Activated CD4-positive, alpha-beta T cell treated with anti-CD3 and anti-CD28 coated beads for 36 hours (primary cell): ENCODE measurements at regions not wholly inside any gene's neighbourhood (a gene's known extent, or its start where the extent isn't known, plus 50 kb on each side); places are given as distances from the start of the nearest gene placed in this dataset.

Source experiments
- ATAC-seq: fragments of 200-7000 bp; cut with Tn5 transposase; one replicate; pipeline ENCODE4 v1.10.0; 2021; ENCODE audit warnings: mild to moderate bottlenecking, moderate library complexity
- CTCF ChIA-PET: fragments of 350-600 bp; sonication (Branson Sonifier 250); formaldehyde crosslinking; loops from one replicate; lab custom pipeline; 2021; ENCODE audit warnings: antibody characterized with exemption; lab: Charles Lee
- POLR2A ChIA-PET: fragments of 350-600 bp; sonication (Branson Sonifier 250); formaldehyde crosslinking; loops from one replicate; lab custom pipeline; 2021; ENCODE audit warnings: antibody characterized with exemption, inconsistent platforms; lab: Charles Lee
- DNase-seq: peaks from one replicate; pipeline ENCODE4 v3.0.0-alpha.2; 2020
- H3K27ac Mint-ChIP-seq: one replicate; pipeline ENCODE4 v1.8.0; 2021; ENCODE audit warnings: mixed read lengths
- H3K27me3 Mint-ChIP-seq: one replicate; pipeline ENCODE4 v1.8.0; 2021; ENCODE audit warnings: mixed read lengths
- H3K36me3 Mint-ChIP-seq: one replicate; pipeline ENCODE4 v1.8.0; 2021; ENCODE audit warnings: low read depth, mixed read lengths
- H3K4me1 Mint-ChIP-seq: one replicate; pipeline ENCODE4 v1.8.0; 2021; ENCODE audit warnings: mixed read lengths
- H3K4me3 Mint-ChIP-seq: one replicate; pipeline ENCODE4 v1.8.0; 2021; ENCODE audit warnings: mild to moderate bottlenecking, moderate library complexity, mixed read lengths
- H3K9me3 Mint-ChIP-seq: one replicate; pipeline ENCODE4 v1.8.0; 2021; ENCODE audit warnings: low read depth, mixed read lengths
- intact Hi-C, 2 experiments: fragments of 100-400 bp; cut with DNase I in 1 of 2; cut with micrococcal nuclease in 1 of 2; formaldehyde crosslinking; loops; one replicate each; pipeline versions ENCODE4 v1.14.2 to v1.15.1; 2022 to 2024; cut with DNase I, micrococcal nuclease

GRCh38 chr3:40997711-40998519 is 201.4 kb upstream of the CTNNB1 start:
- Mint-ChIP-seq H3K27ac (no peak overlapping the region), H3K4me1 (peaks cover 11% of the 10 kb centered on the region), H3K4me3 (no peak overlapping the region), H3K27me3 (peaks cover 2% of the 10 kb centered on the region), H3K9me3 (no peaks in the 10 kb centered on the region), H3K36me3 (no peaks in the 10 kb centered on the region)
- intact Hi-C loops = no loop called here
- no peak for ATAC-seq
- POLR2A ChIA-PET = no interaction called here
- CTCF ChIA-PET = interaction anchor here (0.6 kb wide), 1 partner anchor 31 kb away, joined by 4 read pairs; no protein-coding TSS in a partner anchor
- no peak for DNase-seq

- ATAC-seq = no peak
- Mint-ChIP-seq H3K27ac (no peak overlapping the region), H3K4me3 (no peak overlapping the region), H3K4me1 (peaks cover 11% of the 10 kb centered on the region), H3K27me3 (peaks cover 2% of the 10 kb centered on the region), H3K9me3 (no peaks in the 10 kb centered on the region), H3K36me3 (no peaks in the 10 kb centered on the region)
- intact Hi-C loops = no loop called here
- CTCF ChIA-PET = no interaction called here
- DNase-seq = no peak
- POLR2A ChIA-PET = no interaction called here
Observed at GRCh38 chr3:40999682-41000081, 199.6 kb upstream of the CTNNB1 start.

- ATAC-seq = no peak
- ChIA-PET POLR2A (no interaction called here), CTCF (no interaction called here)
- DNase-seq = no peak
- Mint-ChIP-seq H3K4me3 (no peak overlapping the region), H3K4me1 (peaks cover 11% of the 10 kb centered on the region), H3K9me3 (no peaks in the 10 kb centered on the region), H3K36me3 (no peaks in the 10 kb centered on the region), H3K27me3 (peaks cover 2% of the 10 kb centered on the region), H3K27ac (no peak overlapping the region)
- intact Hi-C loops = no loop called here
Observed at GRCh38 chr3:41000471-41000870, 198.8 kb upstream of the CTNNB1 start.

GRCh38 chr3:41001556-41001955 is 197.7 kb upstream of the CTNNB1 start:
- ChIA-PET POLR2A (no interaction called here), CTCF (interaction anchor here (0.5 to 0.6 kb wide), 2 partner anchors 9 to 562 kb away, joined by 3 read pairs; no protein-coding TSS in a partner anchor)

GRCh38 chr3:41002104-41002503 is 197.2 kb upstream of the CTNNB1 start:
- ChIA-PET POLR2A (no interaction called here), CTCF (interaction anchor here (0.5 to 0.8 kb wide), 3 partner anchors 9 to 562 kb away, joined by 3 read pairs; no protein-coding TSS in a partner anchor)
- Mint-ChIP-seq H3K4me3 (no peak overlapping the region), H3K27me3 (no peaks in the 10 kb centered on the region), H3K36me3 (no peaks in the 10 kb centered on the region), H3K4me1 (peaks cover 11% of the 10 kb centered on the region), H3K9me3 (no peaks in the 10 kb centered on the region), H3K27ac (no peak overlapping the region)
- intact Hi-C loops = no loop called here
- DNase-seq (no peak), ATAC-seq (no peak)

More at GRCh38 chr3:41001556-41001955, 197.7 kb upstream of the CTNNB1 start:
- no peak overlapping the region for H3K4me3 Mint-ChIP-seq
- intact Hi-C loops = no loop called here
- H3K27ac Mint-ChIP-seq = no peak overlapping the region
- H3K9me3 Mint-ChIP-seq = no peaks in the 10 kb centered on the region
- ATAC-seq (no peak), DNase-seq (no peak)
- H3K27me3 Mint-ChIP-seq = no peaks in the 10 kb centered on the region
- H3K4me1 Mint-ChIP-seq = peaks cover 11% of the 10 kb centered on the region
- H3K36me3 Mint-ChIP-seq = no peaks in the 10 kb centered on the region

- peaks cover 1% of the 10 kb centered on the region for H3K4me1 Mint-ChIP-seq
- DNase-seq (no peak), ATAC-seq (no peak)
- intact Hi-C loops = no loop called here
- CTCF ChIA-PET = no interaction called here
- no peak overlapping the region for H3K27ac Mint-ChIP-seq
- H3K27me3 Mint-ChIP-seq = peaks cover 2% of the 10 kb centered on the region
- POLR2A ChIA-PET = no interaction called here
- H3K36me3 Mint-ChIP-seq = no peaks in the 10 kb centered on the region
- no peak overlapping the region for H3K4me3 Mint-ChIP-seq
- H3K9me3 Mint-ChIP-seq = peaks cover 11% of the 10 kb centered on the region
Observed at GRCh38 chr3:41007399-41007798, 191.9 kb upstream of the CTNNB1 start.

- intact Hi-C loops = no loop called here
- no peaks in the 10 kb centered on the region for H3K36me3 Mint-ChIP-seq
Observed at GRCh38 chr3:41011854-41012253, 187.5 kb upstream of the CTNNB1 start.

GRCh38 chr3:41018855-41019254 is 180.4 kb upstream of the CTNNB1 start:
- ATAC-seq (no peak), DNase-seq (no peak)
- Mint-ChIP-seq H3K4me3 (no peak overlapping the region), H3K27me3 (peaks cover 9% of the 10 kb centered on the region), H3K36me3 (no peaks in the 10 kb centered on the region), H3K9me3 (no peaks in the 10 kb centered on the region), H3K4me1 (no peaks in the 10 kb centered on the region), H3K27ac (no peak overlapping the region)
- POLR2A ChIA-PET = no interaction called here
- intact Hi-C loops = no loop called here
- CTCF ChIA-PET = no interaction called here

More at GRCh38 chr3:41011854-41012253, 187.5 kb upstream of the CTNNB1 start:
- H3K4me1 Mint-ChIP-seq = no peaks in the 10 kb centered on the region
- ATAC-seq = no peak
- peaks cover 11% of the 10 kb centered on the region for H3K9me3 Mint-ChIP-seq
- CTCF ChIA-PET = no interaction called here
- no peak overlapping the region for H3K4me3 Mint-ChIP-seq
- POLR2A ChIA-PET = no interaction called here
- H3K27me3 Mint-ChIP-seq = peaks cover 11% of the 10 kb centered on the region
- no peak overlapping the region for H3K27ac Mint-ChIP-seq
- DNase-seq = no peak

GRCh38 chr3:41024031-41024836 is 175.1 kb upstream of the CTNNB1 start:
- CTCF ChIA-PET = no interaction called here
- Mint-ChIP-seq H3K27me3 (peaks cover 5% of the 10 kb centered on the region), H3K9me3 (no peaks in the 10 kb centered on the region), H3K4me3 (no peak overlapping the region), H3K4me1 (no peaks in the 10 kb centered on the region), H3K27ac (no peak overlapping the region), H3K36me3 (no peaks in the 10 kb centered on the region)
- POLR2A ChIA-PET = no interaction called here
- intact Hi-C loops = no loop called here
- DNase-seq = no peak
- ATAC-seq = no peak

GRCh38 chr3:41026394-41027177 is 172.7 kb upstream of the CTNNB1 start:
- no peaks in the 10 kb centered on the region for H3K9me3 Mint-ChIP-seq
- ChIA-PET CTCF (no interaction called here), POLR2A (no interaction called here)
- ATAC-seq (no peak), DNase-seq (no peak)
- H3K4me3 Mint-ChIP-seq = no peak overlapping the region
- H3K27me3 Mint-ChIP-seq = peaks cover 3% of the 10 kb centered on the region
- intact Hi-C loops = no loop called here
- no peaks in the 10 kb centered on the region for H3K36me3 Mint-ChIP-seq
- H3K4me1 Mint-ChIP-seq = no peaks in the 10 kb centered on the region
- no peak overlapping the region for H3K27ac Mint-ChIP-seq

GRCh38 chr3:41029356-41029755 is 169.9 kb upstream of the CTNNB1 start:
- POLR2A ChIA-PET = no interaction called here
- H3K9me3 Mint-ChIP-seq = no peaks in the 10 kb centered on the region

More at GRCh38 chr3:41029356-41029755, 169.9 kb upstream of the CTNNB1 start:
- Mint-ChIP-seq H3K27ac (no peak overlapping the region), H3K27me3 (peaks cover 3% of the 10 kb centered on the region), H3K36me3 (no peaks in the 10 kb centered on the region), H3K4me3 (no peak overlapping the region), H3K4me1 (no peaks in the 10 kb centered on the region)
- CTCF ChIA-PET = interaction anchor here (0.6 kb wide), 1 partner anchor 31 kb away, joined by 4 read pairs; no protein-coding TSS in a partner anchor
- intact Hi-C loops = no loop called here
- ATAC-seq (no peak), DNase-seq (no peak)
